Bronchial epithelial cell (primary cell): ENCODE measurements at regions not wholly inside any gene's neighbourhood (a gene's known extent, or its start where the extent isn't known, plus 50 kb on each side); places are given as distances from the start of the nearest gene placed in this dataset.
A peak's percentile ranks its signal among the peaks of the same experiment; 100 is the strongest.

Experiments
- DNase-seq: peaks from one replicate; pipeline ENCODE4 v3.0.0-alpha.2; 2010; ENCODE audit warnings: low read depth
- FAIRE-seq: peaks from 2 replicates; lab custom pipeline; 2011; peaks lifted over from hg19 to GRCh38; lab: Jason Lieb, UNC
- H3K27me3 ChIP-seq: 2 replicates; pipeline ENCODE4 v1.5.1; 2011; ENCODE audit warnings: low read length; ENCODE audit not compliant: control insufficient read depth, insufficient read depth
- H3K36me3 ChIP-seq: 2 replicates; pipeline ENCODE4 v1.5.1; 2011; ENCODE audit warnings: low read length; ENCODE audit not compliant: control insufficient read depth, insufficient read depth
- H3K4me3 ChIP-seq: 2 replicates; pipeline ENCODE4 v1.5.1; 2011; ENCODE audit warnings: mild to moderate bottlenecking, low read depth, low read length, control low read depth
- TF ChIP-seq, protein P1 (sequence below): IDR thresholded peaks from 2 replicates; pipeline ENCODE4 v1.5.1; 2011; ENCODE audit warnings: mild to moderate bottlenecking, moderate library complexity, low read length, control low read depth, inconsistent platforms; ENCODE audit not compliant: insufficient read depth, severe bottlenecking

DNA sequence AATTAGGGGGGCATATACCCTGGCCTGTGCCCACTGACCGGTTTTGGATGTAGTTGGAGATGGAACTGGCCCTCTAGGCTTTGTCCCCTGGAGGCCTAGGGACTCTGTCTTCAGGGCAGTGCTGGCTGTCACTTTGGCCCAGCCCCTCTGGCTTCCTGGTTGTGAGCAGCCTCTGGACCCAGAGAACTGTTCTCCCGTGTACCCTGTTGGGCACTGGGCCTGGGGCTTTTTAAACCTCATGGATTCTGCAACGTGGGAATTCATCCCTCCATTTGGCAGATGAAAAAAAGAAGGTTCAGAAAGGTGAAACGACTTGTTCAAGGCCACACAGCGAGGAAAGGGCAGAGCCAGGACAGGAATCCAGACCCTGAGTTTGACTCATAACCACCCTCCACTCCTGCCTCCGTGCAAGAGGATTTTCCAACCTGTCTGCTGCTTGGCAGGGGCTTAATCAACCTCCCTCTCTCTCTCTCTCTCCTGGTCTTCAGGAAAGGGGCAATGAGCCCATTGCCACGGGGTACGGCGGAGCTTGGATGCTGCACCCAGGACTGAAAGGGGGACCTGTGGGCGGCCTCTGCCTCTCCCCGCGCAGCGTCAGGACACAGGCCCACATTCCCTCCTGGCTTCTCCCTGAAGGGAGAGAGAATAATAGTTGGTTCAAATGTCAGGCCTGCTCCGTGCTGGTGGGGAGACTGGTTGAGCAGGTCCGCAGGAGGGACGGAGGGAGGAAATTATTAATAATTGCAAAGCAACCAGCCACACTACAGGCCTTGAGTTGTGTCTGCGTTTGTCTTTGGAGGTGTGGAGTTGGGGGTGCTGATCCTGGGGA, 56.0 kb downstream of the CEBPB start:
- no peak overlapping the region for H3K4me3 ChIP-seq
- FAIRE-seq (no peak), DNase-seq (peak; percentile 37)
- TF ChIP-seq, protein P1, sequence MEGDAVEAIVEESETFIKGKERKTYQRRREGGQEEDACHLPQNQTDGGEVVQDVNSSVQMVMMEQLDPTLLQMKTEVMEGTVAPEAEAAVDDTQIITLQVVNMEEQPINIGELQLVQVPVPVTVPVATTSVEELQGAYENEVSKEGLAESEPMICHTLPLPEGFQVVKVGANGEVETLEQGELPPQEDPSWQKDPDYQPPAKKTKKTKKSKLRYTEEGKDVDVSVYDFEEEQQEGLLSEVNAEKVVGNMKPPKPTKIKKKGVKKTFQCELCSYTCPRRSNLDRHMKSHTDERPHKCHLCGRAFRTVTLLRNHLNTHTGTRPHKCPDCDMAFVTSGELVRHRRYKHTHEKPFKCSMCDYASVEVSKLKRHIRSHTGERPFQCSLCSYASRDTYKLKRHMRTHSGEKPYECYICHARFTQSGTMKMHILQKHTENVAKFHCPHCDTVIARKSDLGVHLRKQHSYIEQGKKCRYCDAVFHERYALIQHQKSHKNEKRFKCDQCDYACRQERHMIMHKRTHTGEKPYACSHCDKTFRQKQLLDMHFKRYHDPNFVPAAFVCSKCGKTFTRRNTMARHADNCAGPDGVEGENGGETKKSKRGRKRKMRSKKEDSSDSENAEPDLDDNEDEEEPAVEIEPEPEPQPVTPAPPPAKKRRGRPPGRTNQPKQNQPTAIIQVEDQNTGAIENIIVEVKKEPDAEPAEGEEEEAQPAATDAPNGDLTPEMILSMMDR: no peak
- H3K36me3 ChIP-seq: no peaks in the 10 kb centered on the region
- H3K27me3 ChIP-seq: no peaks in the 10 kb centered on the region

DNA sequence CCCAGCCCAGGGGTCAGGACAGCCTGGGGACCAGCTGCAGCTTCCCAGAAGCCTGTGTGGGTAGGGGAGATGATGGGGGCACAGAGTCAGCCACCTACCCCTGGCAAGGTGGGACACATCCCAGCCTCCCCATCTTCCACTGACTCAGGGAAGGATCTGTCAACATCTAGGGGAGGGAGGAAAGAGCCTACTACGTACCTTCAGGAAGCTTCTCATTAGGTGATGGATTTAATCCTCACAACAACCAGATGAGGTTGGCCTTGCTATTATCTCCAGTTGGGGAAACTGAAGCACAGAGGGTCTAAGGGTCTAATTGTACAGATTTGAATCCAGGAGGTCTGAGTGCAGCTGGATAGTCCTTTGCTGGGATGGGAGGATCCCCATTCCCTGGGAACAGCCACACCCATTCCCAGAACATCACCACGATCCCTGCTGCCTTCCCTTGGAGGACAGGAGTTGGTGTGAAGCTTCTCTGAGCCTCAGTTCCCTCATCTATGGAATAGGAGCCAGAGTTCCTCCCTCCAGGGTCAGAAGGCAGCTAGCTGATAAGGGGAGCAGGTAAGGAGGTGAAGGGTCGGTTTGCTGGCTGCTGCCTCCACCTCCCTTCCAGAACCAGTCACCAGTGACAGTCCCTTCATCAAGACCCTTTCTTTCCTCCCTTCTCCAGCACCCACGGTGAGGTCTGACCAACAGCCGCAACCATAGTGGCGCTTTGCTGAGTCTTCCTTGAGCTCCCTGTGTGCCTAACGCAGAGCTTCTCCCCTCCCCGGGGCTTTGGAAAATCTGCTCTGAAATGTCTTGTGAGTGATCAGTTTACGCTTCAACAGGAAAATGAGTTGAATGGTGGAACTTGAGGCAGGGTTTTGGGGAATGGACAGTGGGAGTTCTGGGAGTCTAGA, 56.8 kb downstream of the CEBPB start:
- TF ChIP-seq, protein P1: no peak
- DNase-seq: no peak
- no peak for FAIRE-seq
- no peaks in the 10 kb centered on the region for H3K36me3 ChIP-seq
- H3K4me3 ChIP-seq: no peak overlapping the region
- H3K27me3 ChIP-seq: no peaks in the 10 kb centered on the region

DNA sequence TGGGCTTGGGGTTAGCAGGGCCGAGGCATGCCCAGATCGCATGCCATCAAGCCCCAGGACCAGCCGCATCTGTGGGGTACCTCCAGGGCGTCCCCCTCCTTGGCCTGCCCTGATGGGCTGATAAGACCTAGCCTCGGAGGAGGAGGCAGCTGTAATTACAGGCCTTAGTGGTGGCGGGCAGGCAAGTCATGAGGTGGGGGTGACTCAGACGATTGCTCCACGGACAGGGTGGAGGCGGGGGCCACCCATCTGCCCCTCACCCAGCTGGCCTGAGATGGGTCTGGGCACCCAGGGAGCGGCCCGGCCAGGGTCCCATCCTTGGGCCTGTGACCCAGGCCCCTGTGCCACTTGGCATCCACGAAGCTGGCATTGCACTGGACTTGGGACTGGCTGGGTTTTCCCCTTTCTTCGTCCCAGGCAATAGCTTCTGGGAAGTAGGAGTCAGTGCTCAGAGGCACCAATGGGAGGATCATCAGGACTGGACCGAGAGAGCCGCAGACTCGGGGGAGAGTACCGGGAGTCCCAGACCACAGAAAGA, 57.5 kb downstream of the CEBPB start:
- TF ChIP-seq, protein P1: no peak
- FAIRE-seq: no peak
- no peaks in the 10 kb centered on the region for H3K36me3 ChIP-seq
- no peak overlapping the region for H3K4me3 ChIP-seq
- no peaks in the 10 kb centered on the region for H3K27me3 ChIP-seq
- DNase-seq: no peak

DNA sequence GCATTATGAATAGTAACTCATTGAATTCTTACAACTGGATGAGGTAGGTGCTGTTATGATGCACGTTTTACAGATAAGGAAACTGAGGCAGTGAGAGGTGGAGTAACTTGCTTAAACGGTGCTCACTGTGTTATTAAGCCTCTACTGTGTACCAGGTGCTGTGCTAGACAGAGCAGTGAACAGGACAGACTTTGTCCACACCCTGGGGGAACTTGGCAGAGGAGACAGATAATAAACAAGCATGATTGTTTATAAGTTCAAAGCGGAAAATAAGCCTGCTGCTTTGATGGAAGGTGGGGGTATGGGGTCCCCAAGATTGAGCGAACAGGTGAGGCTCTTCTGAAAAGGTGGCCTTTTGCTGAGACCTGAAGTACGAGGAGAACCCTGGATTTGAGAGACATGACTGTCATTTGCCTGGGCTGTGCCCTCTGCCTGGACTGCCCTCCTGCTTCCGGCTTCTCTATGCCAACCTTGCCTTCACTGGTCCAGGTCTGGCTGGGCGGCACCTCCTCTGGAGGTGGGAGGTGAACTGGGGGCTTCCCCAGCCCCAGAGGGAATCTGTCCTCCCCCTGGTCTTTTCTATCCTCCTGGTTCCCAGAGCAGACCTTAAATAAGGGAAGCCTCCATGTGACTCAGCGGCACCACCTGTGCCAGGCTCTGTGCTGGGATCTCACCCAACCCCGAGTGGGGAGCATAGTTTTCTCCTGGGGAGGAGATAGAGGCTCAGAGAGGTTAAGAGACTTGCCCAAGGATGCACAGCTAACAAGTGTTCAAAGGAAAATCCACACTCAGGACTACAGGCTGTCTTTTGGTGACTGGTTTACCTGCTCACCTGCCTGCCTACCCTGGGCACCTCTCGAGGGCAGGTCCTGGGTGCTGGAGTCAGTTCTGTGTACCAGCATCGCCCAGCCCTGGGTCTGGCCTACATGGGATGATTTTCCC, 59.1 kb downstream of the CEBPB start:
- Histone ChIP-seq H3K27me3 (no peaks in the 10 kb centered on the region), H3K36me3 (no peaks in the 10 kb centered on the region), H3K4me3 (no peak overlapping the region)
- FAIRE-seq (no peak), DNase-seq (no peak)
- TF ChIP-seq, protein P1: no peak

DNA sequence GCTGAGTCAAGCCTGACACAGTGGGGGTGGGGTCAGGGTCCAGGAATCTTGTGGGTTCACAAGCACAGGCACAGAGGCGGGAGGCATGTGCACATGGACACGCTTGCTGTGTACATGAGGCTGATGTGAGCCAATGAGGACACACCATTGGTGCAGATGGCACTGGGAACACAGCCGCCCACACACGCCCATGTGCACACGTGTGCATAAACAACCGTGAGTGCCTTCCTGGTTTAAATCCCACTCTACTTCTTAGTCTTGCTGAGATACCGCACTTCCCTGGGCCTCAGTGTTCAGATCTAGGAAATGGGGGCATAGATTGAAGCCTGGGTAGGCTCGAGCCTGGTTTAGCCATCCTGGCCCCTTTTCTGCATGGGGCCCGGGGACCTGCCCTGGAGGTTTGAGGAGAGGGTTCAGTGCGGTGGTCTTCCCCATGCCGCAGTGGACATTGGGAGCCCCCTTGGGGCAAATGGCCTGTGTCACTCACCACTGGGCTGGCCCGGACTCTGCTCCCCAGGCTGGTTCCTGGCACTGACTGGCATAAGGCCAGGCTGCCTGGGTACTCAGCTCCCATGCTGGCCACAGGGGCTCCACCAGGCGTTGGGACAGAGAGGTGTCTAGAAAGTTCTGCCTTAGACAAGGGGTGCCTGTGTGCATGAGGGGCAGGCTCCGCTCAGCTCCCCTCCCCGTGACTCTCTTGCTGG, 60.2 kb downstream of the CEBPB start:
- Histone ChIP-seq H3K27me3 (no peaks in the 10 kb centered on the region), H3K36me3 (no peaks in the 10 kb centered on the region), H3K4me3 (no peak overlapping the region)
- TF ChIP-seq, protein P1: no peak
- FAIRE-seq (no peak), DNase-seq (no peak)
